NCI-H1694 (cell line): ENCODE measurements at regions not wholly inside any gene's neighbourhood (a gene's known extent, or its start where the extent isn't known, plus 50 kb on each side); places are given as distances from the start of the nearest gene placed in this dataset.

Experiments used
- DNase-seq: peaks from one replicate; lab custom pipeline; 2025; lab: John Stamatoyannopoulos, UW

- DNase-seq = no peak
Observed at GRCh38 chr5:116361979-116362577, 212.5 kb downstream of the SEMA6A start.

- DNase-seq = no peak
Observed at GRCh38 chr5:116361171-116361967, 213.3 kb downstream of the SEMA6A start.

- no peak for DNase-seq
Observed at GRCh38 chr5:116360008-116360853, 214.4 kb downstream of the SEMA6A start.

- no peak for DNase-seq
Observed at GRCh38 chr5:116359592-116359991, 215.0 kb downstream of the SEMA6A start.

GRCh38 chr5:116358911-116359418 is 215.7 kb downstream of the SEMA6A start:
- no peak for DNase-seq

GRCh38 chr5:116358015-116358523 is 216.6 kb downstream of the SEMA6A start:
- DNase-seq = no peak

- no peak for DNase-seq
Observed at GRCh38 chr5:116355819-116356601, 218.6 kb downstream of the SEMA6A start.

GRCh38 chr5:116354699-116355098 is 219.9 kb downstream of the SEMA6A start:
- no peak for DNase-seq

GRCh38 chr5:116347657-116348056 is 227.0 kb downstream of the SEMA6A start:
- no peak for DNase-seq

- no peak for DNase-seq
Observed at GRCh38 chr5:116343961-116344360, 230.7 kb downstream of the SEMA6A start.
